ENCODE measurements at regions not wholly inside any gene's neighbourhood (a gene's known extent, or its start where the extent isn't known, plus 50 kb on each side); places are given as distances from the start of the nearest gene placed in this dataset.
"Not testable (repeated sequence)": the region's sequence is repeated elsewhere in the genome, so short reads cannot be mapped to it uniquely, and the experiment has no call there.

GRCh38 chr4:156515295-156515694 is 456.3 kb downstream of the PDGFC start:
- Histone ChIP-seq H3K4me1 (ENCODE audit: control insufficient read depth in 2 of 2, insufficient read depth in 2 of 2, low read length in 2 of 2) (no peaks in the 10 kb centered on the region), H3K4me3 (ENCODE audit: low read length in 2 of 2) (no peak overlapping the region), H3K27ac (ENCODE audit: low read depth in 2 of 2, low read length in 2 of 2) (no peak overlapping the region), H3K9me3 (ENCODE audit: control insufficient read depth in 2 of 2, low read length in 2 of 2) (no peaks in the 10 kb centered on the region), H3K36me3 (ENCODE audit: control insufficient read depth in 2 of 2, insufficient read depth in 2 of 2, low read length in 2 of 2) (no peaks in the 10 kb centered on the region), H3K27me3 (ENCODE audit: control insufficient read depth in 2 of 2, insufficient read depth in 2 of 2, low read length in 2 of 2) (no peaks in the 10 kb centered on the region), H3K9ac (ENCODE audit: low read depth in 1 of 2, low read length in 2 of 2) (no peak overlapping the region)

GRCh38 chr4:156512622-156513021 is 459.0 kb downstream of the PDGFC start:
- Histone ChIP-seq H3K9me3 (ENCODE audit: control insufficient read depth in 2 of 2, low read length in 2 of 2) (no peaks in the 10 kb centered on the region), H3K4me3 (ENCODE audit: low read length in 2 of 2) (no peak overlapping the region), H3K4me1 (ENCODE audit: control insufficient read depth in 2 of 2, insufficient read depth in 2 of 2, low read length in 2 of 2) (no peaks in the 10 kb centered on the region), H3K27ac (ENCODE audit: low read depth in 2 of 2, low read length in 2 of 2) (no peak overlapping the region), H3K27me3 (ENCODE audit: control insufficient read depth in 2 of 2, insufficient read depth in 2 of 2, low read length in 2 of 2) (no peaks in the 10 kb centered on the region), H3K36me3 (ENCODE audit: control insufficient read depth in 2 of 2, insufficient read depth in 2 of 2, low read length in 2 of 2) (no peaks in the 10 kb centered on the region), H3K9ac (ENCODE audit: low read depth in 1 of 2, low read length in 2 of 2) (no peak overlapping the region)

- H3K36me3 ChIP-seq (ENCODE audit: control insufficient read depth in 2 of 2, insufficient read depth in 2 of 2, low read length in 2 of 2); H3K4me3 ChIP-seq (ENCODE audit: low read length in 2 of 2); H3K9me3 ChIP-seq (ENCODE audit: control insufficient read depth in 2 of 2, low read length in 2 of 2); H3K27ac ChIP-seq (ENCODE audit: low read depth in 2 of 2, low read length in 2 of 2); H3K9ac ChIP-seq (ENCODE audit: low read depth in 1 of 2, low read length in 2 of 2); H3K27me3 ChIP-seq (ENCODE audit: control insufficient read depth in 2 of 2, insufficient read depth in 2 of 2, low read length in 2 of 2); H3K4me1 ChIP-seq (ENCODE audit: control insufficient read depth in 2 of 2, insufficient read depth in 2 of 2, low read length in 2 of 2): not testable (repeated sequence)
Measured at GRCh38 chr4:156509921-156510320, 461.7 kb downstream of the PDGFC start.

GRCh38 chr4:156505341-156505955 is 466.2 kb downstream of the PDGFC start:
- H3K27ac ChIP-seq (ENCODE audit: low read depth in 2 of 2, low read length in 2 of 2): no peak overlapping the region
- H3K9ac ChIP-seq (ENCODE audit: low read depth in 1 of 2, low read length in 2 of 2): no peak overlapping the region
- no peaks in the 10 kb centered on the region for H3K4me1 ChIP-seq (ENCODE audit: control insufficient read depth in 2 of 2, insufficient read depth in 2 of 2, low read length in 2 of 2)
- H3K36me3 ChIP-seq (ENCODE audit: control insufficient read depth in 2 of 2, insufficient read depth in 2 of 2, low read length in 2 of 2): no peaks in the 10 kb centered on the region
- no peaks in the 10 kb centered on the region for H3K27me3 ChIP-seq (ENCODE audit: control insufficient read depth in 2 of 2, insufficient read depth in 2 of 2, low read length in 2 of 2)
- H3K4me3 ChIP-seq (ENCODE audit: low read length in 2 of 2): no peak overlapping the region
- no peaks in the 10 kb centered on the region for H3K9me3 ChIP-seq (ENCODE audit: control insufficient read depth in 2 of 2, low read length in 2 of 2)

- H3K4me1 ChIP-seq (ENCODE audit: control insufficient read depth in 2 of 2, insufficient read depth in 2 of 2, low read length in 2 of 2): no peaks in the 10 kb centered on the region
- no peak overlapping the region for H3K9ac ChIP-seq (ENCODE audit: low read depth in 1 of 2, low read length in 2 of 2)
- no peaks in the 10 kb centered on the region for H3K36me3 ChIP-seq (ENCODE audit: control insufficient read depth in 2 of 2, insufficient read depth in 2 of 2, low read length in 2 of 2)
- H3K27ac ChIP-seq (ENCODE audit: low read depth in 2 of 2, low read length in 2 of 2): no peak overlapping the region
- no peak overlapping the region for H3K4me3 ChIP-seq (ENCODE audit: low read length in 2 of 2)
- no peaks in the 10 kb centered on the region for H3K9me3 ChIP-seq (ENCODE audit: control insufficient read depth in 2 of 2, low read length in 2 of 2)
- H3K27me3 ChIP-seq (ENCODE audit: control insufficient read depth in 2 of 2, insufficient read depth in 2 of 2, low read length in 2 of 2): no peaks in the 10 kb centered on the region
Measured at GRCh38 chr4:156503119-156503518, 468.5 kb downstream of the PDGFC start.

- H3K36me3 ChIP-seq (ENCODE audit: control insufficient read depth in 2 of 2, insufficient read depth in 2 of 2, low read length in 2 of 2): no peaks in the 10 kb centered on the region
- no peaks in the 10 kb centered on the region for H3K27me3 ChIP-seq (ENCODE audit: control insufficient read depth in 2 of 2, insufficient read depth in 2 of 2, low read length in 2 of 2)
- H3K27ac ChIP-seq (ENCODE audit: low read depth in 2 of 2, low read length in 2 of 2): no peak overlapping the region
- H3K9me3 ChIP-seq (ENCODE audit: control insufficient read depth in 2 of 2, low read length in 2 of 2): no peaks in the 10 kb centered on the region
- H3K9ac ChIP-seq (ENCODE audit: low read depth in 1 of 2, low read length in 2 of 2): no peak overlapping the region
- H3K4me3 ChIP-seq (ENCODE audit: low read length in 2 of 2): no peak overlapping the region
- H3K4me1 ChIP-seq (ENCODE audit: control insufficient read depth in 2 of 2, insufficient read depth in 2 of 2, low read length in 2 of 2): no peaks in the 10 kb centered on the region
Measured at GRCh38 chr4:156501962-156502361, 469.6 kb downstream of the PDGFC start.

GRCh38 chr4:156499684-156500083 is 471.9 kb downstream of the PDGFC start:
- no peaks in the 10 kb centered on the region for H3K27me3 ChIP-seq (ENCODE audit: control insufficient read depth in 2 of 2, insufficient read depth in 2 of 2, low read length in 2 of 2)
- no peak overlapping the region for H3K27ac ChIP-seq (ENCODE audit: low read depth in 2 of 2, low read length in 2 of 2)
- no peak overlapping the region for H3K9ac ChIP-seq (ENCODE audit: low read depth in 1 of 2, low read length in 2 of 2)
- no peak overlapping the region for H3K4me3 ChIP-seq (ENCODE audit: low read length in 2 of 2)
- no peaks in the 10 kb centered on the region for H3K4me1 ChIP-seq (ENCODE audit: control insufficient read depth in 2 of 2, insufficient read depth in 2 of 2, low read length in 2 of 2)
- no peaks in the 10 kb centered on the region for H3K9me3 ChIP-seq (ENCODE audit: control insufficient read depth in 2 of 2, low read length in 2 of 2)
- no peaks in the 10 kb centered on the region for H3K36me3 ChIP-seq (ENCODE audit: control insufficient read depth in 2 of 2, insufficient read depth in 2 of 2, low read length in 2 of 2)

GRCh38 chr4:156497486-156497885 is 474.1 kb downstream of the PDGFC start:
- no peak overlapping the region for H3K9ac ChIP-seq (ENCODE audit: low read depth in 1 of 2, low read length in 2 of 2)
- H3K27ac ChIP-seq (ENCODE audit: low read depth in 2 of 2, low read length in 2 of 2): no peak overlapping the region
- H3K4me3 ChIP-seq (ENCODE audit: low read length in 2 of 2): no peak overlapping the region
- H3K36me3 ChIP-seq (ENCODE audit: control insufficient read depth in 2 of 2, insufficient read depth in 2 of 2, low read length in 2 of 2): no peaks in the 10 kb centered on the region
- no peaks in the 10 kb centered on the region for H3K9me3 ChIP-seq (ENCODE audit: control insufficient read depth in 2 of 2, low read length in 2 of 2)
- no peaks in the 10 kb centered on the region for H3K27me3 ChIP-seq (ENCODE audit: control insufficient read depth in 2 of 2, insufficient read depth in 2 of 2, low read length in 2 of 2)
- no peaks in the 10 kb centered on the region for H3K4me1 ChIP-seq (ENCODE audit: control insufficient read depth in 2 of 2, insufficient read depth in 2 of 2, low read length in 2 of 2)

GRCh38 chr4:156496797-156497196 is 474.8 kb downstream of the PDGFC start:
- Histone ChIP-seq H3K9me3 (ENCODE audit: control insufficient read depth in 2 of 2, low read length in 2 of 2) (no peaks in the 10 kb centered on the region), H3K9ac (ENCODE audit: low read depth in 1 of 2, low read length in 2 of 2) (no peak overlapping the region), H3K36me3 (ENCODE audit: control insufficient read depth in 2 of 2, insufficient read depth in 2 of 2, low read length in 2 of 2) (no peaks in the 10 kb centered on the region), H3K4me3 (ENCODE audit: low read length in 2 of 2) (no peak overlapping the region), H3K27me3 (ENCODE audit: control insufficient read depth in 2 of 2, insufficient read depth in 2 of 2, low read length in 2 of 2) (no peaks in the 10 kb centered on the region), H3K4me1 (ENCODE audit: control insufficient read depth in 2 of 2, insufficient read depth in 2 of 2, low read length in 2 of 2) (no peaks in the 10 kb centered on the region), H3K27ac (ENCODE audit: low read depth in 2 of 2, low read length in 2 of 2) (no peak overlapping the region)

GRCh38 chr4:156495836-156496235 is 475.8 kb downstream of the PDGFC start:
- Histone ChIP-seq H3K27ac (ENCODE audit: low read depth in 2 of 2, low read length in 2 of 2) (no peak overlapping the region), H3K4me3 (ENCODE audit: low read length in 2 of 2) (no peak overlapping the region), H3K4me1 (ENCODE audit: control insufficient read depth in 2 of 2, insufficient read depth in 2 of 2, low read length in 2 of 2) (no peaks in the 10 kb centered on the region), H3K9ac (ENCODE audit: low read depth in 1 of 2, low read length in 2 of 2) (no peak overlapping the region), H3K9me3 (ENCODE audit: control insufficient read depth in 2 of 2, low read length in 2 of 2) (no peaks in the 10 kb centered on the region), H3K36me3 (ENCODE audit: control insufficient read depth in 2 of 2, insufficient read depth in 2 of 2, low read length in 2 of 2) (no peaks in the 10 kb centered on the region), H3K27me3 (ENCODE audit: control insufficient read depth in 2 of 2, insufficient read depth in 2 of 2, low read length in 2 of 2) (no peaks in the 10 kb centered on the region)

- no peak overlapping the region for H3K9ac ChIP-seq (ENCODE audit: low read depth in 1 of 2, low read length in 2 of 2)
- H3K27ac ChIP-seq (ENCODE audit: low read depth in 2 of 2, low read length in 2 of 2): no peak overlapping the region
- H3K36me3 ChIP-seq (ENCODE audit: control insufficient read depth in 2 of 2, insufficient read depth in 2 of 2, low read length in 2 of 2): no peaks in the 10 kb centered on the region
- H3K27me3 ChIP-seq (ENCODE audit: control insufficient read depth in 2 of 2, insufficient read depth in 2 of 2, low read length in 2 of 2): no peaks in the 10 kb centered on the region
- no peak overlapping the region for H3K4me3 ChIP-seq (ENCODE audit: low read length in 2 of 2)
- H3K9me3 ChIP-seq (ENCODE audit: control insufficient read depth in 2 of 2, low read length in 2 of 2): no peaks in the 10 kb centered on the region
- H3K4me1 ChIP-seq (ENCODE audit: control insufficient read depth in 2 of 2, insufficient read depth in 2 of 2, low read length in 2 of 2): no peaks in the 10 kb centered on the region
Measured at GRCh38 chr4:156495091-156495490, 476.5 kb downstream of the PDGFC start.

All from mucosa of rectum (tissue), 2 donors.